NCI-H446 (cell line): ENCODE measurements at regions not wholly inside any gene's neighbourhood (a gene's known extent, or its start where the extent isn't known, plus 50 kb on each side); places are given as distances from the start of the nearest gene placed in this dataset.

ENCODE experiments used
- DNase-seq, 2 experiments: peaks; one replicate each; lab custom pipeline; 2025; lab: John Stamatoyannopoulos, UW

DNA sequence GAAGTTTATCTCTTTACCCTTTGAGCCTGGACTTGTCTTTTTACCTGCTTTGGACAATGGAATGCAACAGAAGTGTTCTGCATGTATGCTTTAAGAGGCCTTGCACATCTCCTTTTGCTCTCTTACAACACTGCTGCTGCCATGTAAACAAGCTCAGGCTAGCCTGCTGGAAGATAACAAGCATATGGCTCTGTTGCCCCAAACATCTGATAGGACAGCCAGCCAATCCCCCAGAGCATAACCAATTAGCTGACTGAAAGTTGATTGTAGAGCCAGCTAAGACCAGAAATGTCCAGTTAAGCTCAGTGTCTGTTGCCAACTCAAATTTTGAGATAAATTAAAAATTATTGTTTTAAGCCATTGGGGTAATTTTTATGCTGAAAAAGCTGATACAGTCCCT is 510.6 kb upstream of the CNKSR2 start:
- DNase-seq: peak in 1 of 2 experiments; percentile 28

DNA sequence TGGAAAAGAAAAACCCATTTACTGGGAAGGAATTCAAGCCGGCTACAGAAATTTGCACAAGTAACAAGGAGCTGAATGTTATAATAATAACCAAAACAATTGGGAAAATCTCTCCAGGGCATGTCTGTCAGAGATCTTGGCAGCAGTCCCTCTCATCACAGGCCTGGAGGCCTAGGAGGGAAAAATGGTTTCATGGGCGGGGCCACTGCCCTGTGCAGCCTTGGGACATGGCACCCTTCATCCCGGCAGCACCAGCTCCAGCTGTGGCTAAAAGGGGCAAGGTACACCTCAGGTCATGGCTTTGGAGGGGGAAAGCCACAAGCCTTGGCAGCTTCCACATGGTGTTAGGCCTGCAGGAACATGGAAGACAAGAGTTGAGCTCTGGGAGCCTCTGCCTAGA is 513.1 kb upstream of the CNKSR2 start:
- no peak for DNase-seq

DNA sequence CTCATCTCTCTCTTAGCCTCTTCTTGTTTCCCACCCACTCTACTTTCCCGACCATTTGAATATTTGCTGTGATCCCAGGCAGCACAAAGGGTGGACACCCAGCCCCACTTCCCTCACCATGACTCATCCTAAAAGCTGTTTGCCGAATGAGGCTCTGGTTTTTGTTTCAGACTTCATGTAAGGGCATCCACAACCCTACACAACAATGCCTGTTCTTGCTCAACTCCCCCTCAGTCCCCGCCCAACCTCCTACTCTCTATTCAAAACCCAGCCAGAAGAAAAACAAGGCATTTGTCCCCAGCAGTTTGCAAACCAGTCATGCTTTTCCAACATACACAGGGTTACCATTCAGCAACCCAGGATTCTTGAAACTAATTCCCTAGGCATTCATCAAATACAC is 516.5 kb upstream of the CNKSR2 start:
- no peak for DNase-seq

DNA sequence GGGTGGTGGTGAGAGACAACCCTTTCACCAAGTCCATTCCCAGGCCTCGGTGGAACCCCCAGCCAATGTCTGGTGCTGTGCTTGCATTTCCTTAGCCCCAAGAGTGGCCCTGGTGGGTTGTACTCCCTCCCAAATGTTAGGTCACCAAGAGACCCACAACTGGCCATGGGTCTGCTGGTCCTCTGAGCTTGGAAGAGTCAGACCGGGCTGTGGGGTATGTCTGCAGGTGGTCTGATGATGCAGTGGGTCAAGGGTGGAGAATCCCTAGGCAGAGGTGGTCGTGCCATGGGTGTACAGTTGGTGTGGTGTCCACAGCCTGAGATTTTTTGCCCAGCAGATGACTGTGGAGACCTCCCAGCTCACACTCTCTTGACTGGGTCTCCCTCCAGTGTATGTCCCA is 535.7 kb upstream of the CNKSR2 start:
- no peak for DNase-seq

DNA sequence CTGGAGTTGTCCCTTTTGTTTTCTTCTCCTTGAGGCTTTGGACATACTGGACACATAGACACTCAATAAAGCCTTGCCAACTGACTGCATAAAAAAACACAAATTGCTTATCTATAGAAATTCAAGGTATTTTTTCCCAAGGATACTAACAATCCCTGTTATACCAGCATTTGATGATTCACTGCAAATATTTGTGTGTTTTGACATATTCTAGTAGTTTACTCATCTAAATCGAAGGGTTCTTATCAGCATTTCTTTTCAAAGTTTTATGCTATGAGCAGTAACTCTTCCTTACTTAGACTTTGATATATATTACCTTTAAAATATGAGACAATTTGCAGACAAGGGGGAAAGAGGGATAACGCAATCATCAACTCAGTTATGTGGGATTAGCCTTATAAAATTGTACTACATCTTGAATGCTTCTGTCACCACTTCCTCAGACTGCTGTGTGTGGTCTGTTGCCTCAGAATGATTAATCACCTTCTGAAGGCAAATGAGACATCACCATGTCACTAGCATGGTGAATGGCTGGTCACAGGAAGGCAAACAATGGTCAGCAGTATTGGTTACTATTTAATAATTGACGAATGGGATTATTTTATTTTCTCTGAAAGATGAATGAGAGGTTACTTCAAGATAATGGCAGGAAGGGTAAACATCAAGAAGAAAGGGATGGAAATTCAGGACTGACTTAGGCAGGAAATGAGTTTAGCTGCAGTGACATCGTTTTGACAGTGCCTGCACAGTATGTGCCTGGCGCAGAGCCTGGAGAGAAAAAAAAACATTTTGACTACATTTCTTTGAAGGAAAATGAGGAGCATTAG is 544.3 kb upstream of the CNKSR2 start:
- peak in 1 of 2 experiments; percentile 50 for DNase-seq

DNA sequence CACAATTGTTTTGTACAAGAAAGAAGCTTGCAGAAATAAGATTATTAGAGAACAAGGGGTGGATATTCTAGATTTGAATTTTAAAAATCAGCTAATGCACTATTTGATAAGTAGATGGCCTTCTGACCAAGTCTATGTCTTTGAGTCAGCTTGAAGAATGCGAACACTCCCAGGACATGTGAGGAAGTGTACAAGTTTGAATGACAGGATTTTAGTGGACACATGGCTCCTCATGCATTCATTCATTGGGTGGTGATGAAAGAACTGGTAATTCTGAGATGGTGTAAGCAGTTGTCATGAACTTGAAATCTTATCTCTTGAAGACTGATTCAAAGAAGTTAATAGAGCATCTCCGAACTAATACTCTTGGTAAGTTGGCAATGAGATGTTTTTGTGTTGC is 548.2 kb upstream of the CNKSR2 start:
- no peak for DNase-seq

DNA sequence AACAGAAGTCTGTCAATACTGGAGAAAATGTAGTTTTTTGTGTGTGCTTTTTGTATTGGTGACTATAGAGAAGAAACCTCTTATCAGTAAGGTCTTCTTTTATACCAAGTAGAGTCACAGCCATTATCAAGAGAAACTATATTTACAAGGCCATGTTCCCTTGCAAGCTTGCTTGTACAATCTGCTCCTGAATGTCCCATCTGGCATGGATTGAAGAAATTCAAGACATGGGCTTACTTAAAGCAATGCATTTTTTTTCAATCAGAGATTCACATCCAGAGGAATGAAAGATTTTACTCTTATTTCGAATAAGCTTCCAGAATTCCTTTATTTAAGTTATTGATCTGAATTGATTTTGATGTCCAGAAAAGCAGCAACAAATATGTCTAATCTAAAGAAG is 537.3 kb upstream of the RPS6KA3 start:
- DNase-seq: no peak

DNA sequence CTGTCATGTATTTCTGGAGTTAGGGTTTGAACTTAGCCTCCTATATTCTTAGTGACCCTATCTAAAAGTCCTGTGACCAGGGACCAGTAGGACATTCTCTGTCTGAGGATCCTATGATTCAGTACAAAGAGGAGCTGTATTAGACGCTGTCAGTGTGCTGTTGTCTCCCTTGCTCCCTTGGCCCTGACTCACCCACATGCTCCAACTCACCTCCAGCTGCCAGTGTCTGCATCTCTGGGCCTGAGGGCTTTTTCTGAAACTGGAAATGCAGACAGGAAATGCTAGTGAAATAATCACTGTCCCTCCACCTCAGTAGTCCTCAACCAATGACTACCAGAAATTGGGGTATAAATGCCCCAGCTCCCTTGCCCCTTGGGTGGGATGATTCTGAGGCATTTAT is 535.3 kb upstream of the RPS6KA3 start:
- no peak for DNase-seq

DNA sequence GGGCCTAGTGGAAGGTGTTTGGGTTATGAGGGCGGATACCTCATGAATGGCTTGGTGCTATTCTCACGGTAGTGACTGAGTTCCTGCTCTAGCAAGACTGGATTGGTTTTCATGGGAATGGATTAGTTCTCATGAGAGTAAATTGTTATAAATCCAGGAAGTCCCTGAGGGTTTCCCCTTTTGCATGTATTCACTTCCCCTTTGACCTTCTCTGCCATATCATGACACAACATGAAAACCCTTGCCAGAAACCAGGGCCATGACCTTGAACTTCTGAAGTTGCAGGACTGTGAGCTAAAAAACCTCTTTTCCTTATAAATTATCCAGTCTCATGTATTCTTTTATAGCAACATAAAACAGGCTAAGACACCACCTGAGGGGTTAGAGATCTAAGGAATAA is 529.7 kb upstream of the RPS6KA3 start:
- DNase-seq: no peak

DNA sequence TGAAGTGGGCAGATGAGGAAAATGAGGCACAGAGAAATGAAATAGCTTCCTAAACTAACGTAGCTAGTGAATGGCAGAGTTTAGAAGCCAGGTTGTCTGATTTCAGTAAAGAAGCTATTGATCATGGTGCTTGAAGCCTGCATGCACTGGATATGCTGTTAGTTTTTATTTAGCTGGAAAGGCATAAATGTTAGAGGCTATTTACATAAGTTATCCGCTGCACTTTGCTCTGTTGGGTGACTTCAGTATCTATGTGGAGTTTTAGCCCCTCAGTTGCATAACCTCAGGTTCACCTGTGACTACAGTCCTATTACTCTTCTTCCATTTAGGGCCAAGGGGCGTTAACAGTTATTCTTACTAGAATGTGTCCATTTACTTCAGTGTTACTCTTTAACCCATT is 522.4 kb upstream of the RPS6KA3 start:
- DNase-seq: no peak

DNA sequence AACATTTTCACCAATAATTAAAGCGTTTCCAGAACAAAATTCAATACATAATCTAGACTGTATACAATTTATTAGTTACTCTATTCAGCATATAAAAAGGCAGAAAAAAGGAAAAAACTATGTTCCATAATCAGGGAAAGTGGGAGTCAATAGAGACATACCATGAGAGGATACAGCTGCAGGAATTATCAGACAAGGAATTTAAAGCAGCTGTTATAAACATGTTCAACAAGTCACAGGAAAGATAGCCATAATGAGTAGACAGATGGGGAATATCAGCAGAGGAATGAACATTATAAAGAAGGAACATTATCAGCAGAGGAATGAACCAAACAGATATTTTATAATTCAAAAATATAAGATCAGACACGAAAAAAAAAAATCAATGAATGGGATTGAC is 500.6 kb upstream of the RPS6KA3 start:
- DNase-seq: no peak

DNA sequence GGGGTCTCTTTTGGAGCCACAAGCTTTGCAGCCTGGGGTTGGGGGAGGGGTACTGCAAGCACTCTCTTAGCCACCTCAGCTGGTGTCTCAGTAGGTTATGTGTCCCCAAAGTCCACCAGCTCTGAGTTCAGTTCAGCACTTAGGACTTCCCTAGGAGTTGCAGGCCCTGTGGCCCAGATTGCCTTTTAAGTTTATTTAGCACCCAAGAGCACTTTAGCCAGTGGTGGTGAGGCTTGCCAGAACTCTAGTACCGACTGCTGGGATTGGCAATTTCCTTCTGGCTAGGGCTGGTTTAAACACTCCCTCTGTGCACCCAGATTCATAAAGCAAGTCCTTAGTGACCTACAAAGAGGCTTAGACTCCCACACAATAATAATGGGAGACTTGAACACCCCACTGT is 489.9 kb upstream of the RPS6KA3 start:
- DNase-seq: no peak

DNA sequence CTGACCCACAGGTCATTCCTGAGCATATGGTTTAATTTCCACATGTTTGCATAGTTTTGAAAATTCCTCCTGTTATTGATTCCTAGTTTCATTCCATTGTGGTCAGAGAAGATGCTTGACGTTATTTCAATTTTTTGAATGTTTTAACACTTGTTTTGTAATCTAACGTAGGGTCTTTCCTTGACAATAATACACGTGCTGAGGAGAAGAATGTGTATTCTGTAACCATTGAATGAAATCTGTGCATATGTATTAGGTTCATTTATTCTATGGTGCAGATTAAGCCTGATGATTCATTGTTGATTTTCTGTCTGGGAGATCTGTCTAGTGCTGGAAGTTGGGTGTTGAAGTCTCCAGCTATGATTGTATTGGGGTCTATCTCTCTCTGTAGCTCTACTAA is 486.4 kb upstream of the RPS6KA3 start:
- DNase-seq: no peak

DNA sequence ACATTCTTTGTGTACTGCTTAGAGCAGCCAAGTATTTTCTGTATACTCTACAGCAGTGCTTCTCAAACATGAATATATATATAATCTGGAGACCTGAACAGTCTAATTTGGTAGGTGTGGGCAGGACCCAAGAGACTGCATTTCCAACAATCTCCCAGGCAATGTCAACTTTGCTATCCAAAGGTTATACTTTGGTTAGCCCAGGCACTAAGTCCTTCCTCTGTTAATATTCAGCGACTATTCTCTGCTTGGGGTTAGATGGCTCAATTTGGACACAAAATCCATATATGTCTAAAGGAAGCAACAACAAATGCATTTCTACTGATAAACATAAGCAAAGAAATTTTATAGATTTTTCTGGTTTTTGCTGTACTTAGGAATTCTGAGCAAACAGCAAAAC is 480.0 kb upstream of the RPS6KA3 start:
- no peak for DNase-seq

DNA sequence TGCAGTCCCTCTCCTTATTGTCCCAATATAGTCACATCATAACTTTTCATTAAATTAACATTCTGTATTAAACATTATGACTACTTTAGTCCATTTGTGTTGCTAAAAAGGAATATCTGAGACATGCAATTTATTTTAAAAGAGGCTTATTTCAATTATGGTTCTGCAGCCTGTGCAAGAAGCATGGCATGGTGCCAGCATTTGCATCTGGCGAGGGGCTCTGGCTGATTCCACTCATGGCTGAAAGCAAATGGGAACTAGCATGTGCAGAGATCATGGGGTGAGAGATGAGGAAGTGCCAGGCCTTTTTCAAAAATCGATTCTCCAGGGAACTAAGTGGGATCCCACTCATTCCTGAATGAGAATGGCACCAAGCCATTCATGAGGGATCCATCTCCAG is 476.3 kb upstream of the RPS6KA3 start:
- DNase-seq: peak; percentile 74 to 90

DNA sequence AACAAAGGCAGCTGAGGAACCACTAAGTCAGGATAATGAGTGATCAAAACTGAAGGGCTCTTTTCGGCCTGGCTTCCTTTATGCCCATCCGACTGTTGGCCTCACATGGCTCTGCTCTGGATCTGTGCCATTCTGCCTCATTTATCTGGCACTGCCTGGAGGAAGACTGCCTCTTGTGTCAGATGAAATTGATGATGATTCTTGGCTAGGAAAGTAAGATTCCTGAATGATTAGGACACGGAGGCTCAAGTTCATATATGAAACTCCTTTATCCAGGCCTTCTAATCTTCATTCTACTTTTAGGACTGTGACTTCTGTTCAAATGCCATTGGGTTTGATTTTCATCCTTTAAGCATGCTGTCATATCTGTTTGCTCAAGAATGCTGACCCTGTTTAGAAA is 475.4 kb upstream of the RPS6KA3 start:
- DNase-seq: peak; percentile 77 to 94

DNA sequence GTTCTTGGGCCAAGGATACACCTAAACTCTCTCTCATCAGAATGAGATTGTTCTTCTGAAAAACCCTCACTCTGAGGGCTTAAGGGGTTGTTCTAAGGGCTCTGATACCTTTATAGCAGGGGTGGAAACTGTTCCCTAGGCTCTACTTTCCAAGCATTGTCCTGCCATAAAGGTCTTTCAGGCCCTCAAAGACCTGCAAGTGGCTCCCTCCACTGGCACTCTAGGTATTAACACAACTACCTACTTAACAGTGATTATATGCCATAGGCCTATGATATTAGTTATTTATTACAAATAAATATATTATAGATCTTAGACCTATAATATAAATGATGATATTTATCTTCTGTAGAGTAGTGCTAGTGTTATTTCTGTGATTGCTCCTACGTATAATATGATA is 473.7 kb upstream of the RPS6KA3 start:
- no peak for DNase-seq

DNA sequence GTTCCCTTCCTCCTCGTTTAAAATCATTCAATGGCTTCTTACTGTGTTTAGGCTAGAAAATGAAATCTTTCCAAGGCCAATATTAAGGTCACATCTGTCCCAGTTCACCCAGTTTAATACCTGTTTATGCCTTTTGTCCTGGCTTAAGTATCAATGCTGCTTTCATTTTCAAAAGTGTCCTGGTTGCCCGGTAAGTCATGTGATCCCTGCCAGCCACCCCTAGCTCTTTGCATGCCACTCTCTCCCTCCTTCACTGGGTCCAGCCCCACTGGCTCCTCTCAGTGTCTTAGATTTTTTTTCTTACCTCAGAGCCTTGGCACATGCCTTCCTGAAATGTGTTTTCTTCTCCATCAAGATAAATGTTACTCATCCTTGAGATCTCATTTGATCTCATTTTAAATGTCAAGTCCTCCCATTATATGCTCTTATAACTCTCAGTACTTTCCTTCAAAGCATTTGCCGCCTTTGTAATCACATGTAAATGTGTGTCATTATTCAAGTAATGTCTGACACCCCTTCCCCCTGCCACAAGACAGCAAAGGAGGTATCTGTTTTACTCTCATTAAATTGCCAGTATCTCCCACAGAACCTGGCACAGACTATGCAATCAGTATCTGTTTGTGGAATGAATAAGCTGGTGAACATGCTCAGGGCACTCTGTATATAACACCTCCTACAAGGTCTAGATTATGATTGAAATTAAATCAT is 472.5 kb upstream of the RPS6KA3 start:
- no peak for DNase-seq

DNA sequence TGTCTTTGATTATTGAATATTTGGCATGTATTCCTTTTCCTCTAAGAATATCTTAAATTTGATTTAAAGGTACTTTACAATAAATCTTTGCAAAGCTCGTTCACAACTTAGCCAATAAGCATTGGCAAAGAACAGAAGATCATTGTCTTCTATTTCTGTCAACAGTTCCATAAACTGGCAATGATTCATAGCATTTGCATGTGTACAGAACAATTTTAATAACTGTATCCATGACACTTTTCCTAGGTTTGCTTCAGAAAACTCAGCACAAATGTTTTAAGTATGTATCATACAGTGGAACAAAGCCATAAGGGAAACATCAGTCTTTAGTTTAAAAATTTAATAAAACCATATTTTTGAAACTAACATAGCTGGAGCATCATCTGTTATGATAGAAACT is 462.7 kb upstream of the RPS6KA3 start:
- no peak for DNase-seq

DNA sequence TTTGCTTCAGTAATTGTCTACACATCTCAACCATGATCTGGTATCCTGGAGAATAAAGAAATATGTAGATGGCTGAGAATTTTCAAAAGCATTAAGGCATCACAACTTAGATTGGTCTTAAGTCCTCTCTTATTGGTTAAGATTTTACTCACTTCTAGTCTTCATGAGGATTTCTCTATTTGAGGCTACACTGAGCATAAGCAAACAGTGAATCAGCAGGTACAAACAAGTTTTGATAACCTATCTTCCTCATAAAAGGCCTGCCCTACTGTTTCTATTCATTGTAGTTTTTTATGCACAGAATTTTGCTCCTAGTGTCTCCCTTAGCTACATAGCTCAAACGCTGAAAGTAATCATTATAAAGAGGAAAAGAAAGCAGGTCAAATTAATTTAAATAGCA is 460.7 kb upstream of the RPS6KA3 start:
- no peak for DNase-seq

DNA sequence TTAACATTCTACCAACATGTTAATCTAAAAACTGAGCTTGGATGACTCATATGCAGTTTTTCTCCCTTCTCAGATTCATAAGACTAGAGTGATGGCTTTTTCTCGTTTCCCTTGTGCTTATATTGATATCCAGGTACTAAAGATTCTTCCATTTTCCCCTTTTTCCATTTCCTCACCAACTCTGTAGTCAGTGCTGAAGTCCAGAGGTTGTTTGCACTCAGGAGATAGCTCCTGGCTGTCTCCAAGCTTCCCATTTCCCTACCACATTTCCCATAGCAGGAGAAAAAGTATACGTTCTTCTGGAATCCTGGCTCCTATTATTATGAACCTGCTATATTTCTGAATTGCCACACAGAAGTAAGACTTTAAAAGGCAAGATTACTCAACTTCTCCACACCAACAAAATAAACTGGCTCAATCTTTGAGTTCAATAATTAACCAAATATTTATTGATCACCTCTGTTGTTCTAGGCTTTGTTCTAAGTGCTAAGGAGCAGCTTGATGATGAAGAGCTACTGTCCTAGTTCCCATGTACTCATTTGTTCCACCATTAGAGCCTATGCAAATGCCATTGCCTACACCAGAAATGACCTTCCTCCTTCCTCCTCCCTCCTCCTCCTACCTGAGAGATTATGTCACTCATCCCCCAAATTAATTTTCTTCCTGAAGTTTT is 454.4 kb upstream of the RPS6KA3 start:
- no peak for DNase-seq

DNA sequence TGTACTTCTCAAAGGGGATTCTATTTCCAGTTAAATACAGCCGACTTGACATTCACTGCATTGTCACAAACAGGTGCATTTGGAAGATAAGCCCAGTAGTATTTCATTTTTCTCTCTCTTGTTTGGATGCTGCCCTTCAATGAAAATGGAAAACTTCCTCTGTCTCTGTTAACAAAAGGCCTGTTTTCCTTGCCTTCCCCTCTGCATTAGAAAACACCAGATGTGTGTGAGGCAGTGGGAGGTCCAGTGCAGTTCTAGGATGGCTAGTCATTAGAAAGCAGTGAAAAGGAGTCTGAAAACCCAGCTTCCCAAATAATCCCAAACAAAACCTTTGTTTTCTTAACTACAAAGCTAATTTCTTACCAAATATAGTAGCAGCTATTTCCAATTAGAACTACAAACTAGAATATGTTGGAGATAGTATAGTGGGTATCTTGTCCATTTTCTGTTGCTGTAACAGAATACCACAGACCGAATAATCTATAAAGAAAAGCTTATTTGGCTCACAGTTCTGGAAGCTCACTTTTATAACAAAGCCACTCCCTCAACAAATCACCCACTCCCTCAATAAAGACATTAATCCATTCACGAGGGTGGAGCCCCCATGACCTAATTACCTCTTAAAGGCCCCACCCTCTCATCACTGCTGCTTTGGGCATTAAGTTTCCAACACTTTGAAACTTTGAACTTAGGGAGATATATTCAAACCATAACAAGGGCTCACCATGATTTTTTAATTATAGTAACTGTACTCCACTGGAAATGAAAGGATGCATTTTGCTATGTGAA is 452.1 kb upstream of the RPS6KA3 start:
- no peak for DNase-seq
